Stimulated activated effector memory CD8-positive, alpha-beta T cell treated with anti-CD3 and anti-CD28 coated beads, Interleukin-12 subunit alpha, Interleukin-12 subunit beta, amount 100 ng/mL, for 72 hours (primary cell): ENCODE measurements at regions not wholly inside any gene's neighbourhood (a gene's known extent, or its start where the extent isn't known, plus 50 kb on each side); places are given as distances from the start of the nearest gene placed in this dataset.
"Not testable (repeated sequence)": the region's sequence is repeated elsewhere in the genome, so short reads cannot be mapped to it uniquely, and the experiment has no call there.

ENCODE experiments used
- ATAC-seq: fragments of 150-1000 bp; cut with Tn5 transposase; 2 replicates; pipeline ENCODE4 v1.10.0; 2021
- DNase-seq, 2 donors: peaks; one replicate each; pipeline ENCODE4 v3.0.0; 2021 to 2022; ENCODE audit warnings: low spot score in 2 of 2
- H3K27ac Mint-ChIP-seq: one replicate; pipeline ENCODE4 v1.8.0; 2022; ENCODE audit warnings: mild to moderate bottlenecking, mixed read lengths
- H3K36me3 Mint-ChIP-seq: one replicate; pipeline ENCODE4 v1.8.0; 2022; ENCODE audit warnings: mild to moderate bottlenecking, mixed read lengths
- H3K4me1 Mint-ChIP-seq: one replicate; pipeline ENCODE4 v1.8.0; 2022; ENCODE audit warnings: mixed read lengths
- H3K4me3 Mint-ChIP-seq: one replicate; pipeline ENCODE4 v1.8.0; 2022; ENCODE audit warnings: mild to moderate bottlenecking, mixed read lengths
- H3K9me3 Mint-ChIP-seq: one replicate; pipeline ENCODE4 v1.8.0; 2022; ENCODE audit warnings: mixed read lengths

DNA sequence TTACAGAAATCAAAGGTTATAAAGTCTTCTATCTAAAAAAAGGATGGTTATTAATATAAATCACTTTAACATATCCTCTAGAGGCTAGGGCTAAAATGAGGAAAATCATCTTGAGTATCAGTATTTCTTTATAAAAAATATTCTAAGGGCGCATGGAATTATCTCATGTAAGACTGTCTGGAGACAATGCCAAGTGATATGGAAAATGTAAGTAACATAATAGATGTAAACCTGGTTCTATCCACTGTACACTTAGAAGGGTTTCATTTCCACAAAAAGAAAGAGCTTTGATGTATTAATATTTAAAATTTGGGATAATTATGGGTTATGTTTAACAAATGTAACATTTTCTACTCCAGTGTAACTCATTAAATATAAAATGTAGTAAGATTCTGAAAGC is 95.9 kb upstream of the DPH5 start:
- DNase-seq (no peak), ATAC-seq (no peak)
- Mint-ChIP-seq H3K9me3 (no peaks in the 10 kb centered on the region), H3K4me3 (no peak overlapping the region), H3K36me3 (no peaks in the 10 kb centered on the region), H3K27ac (no peak overlapping the region), H3K4me1 (peaks cover 34% of the 10 kb centered on the region)

DNA sequence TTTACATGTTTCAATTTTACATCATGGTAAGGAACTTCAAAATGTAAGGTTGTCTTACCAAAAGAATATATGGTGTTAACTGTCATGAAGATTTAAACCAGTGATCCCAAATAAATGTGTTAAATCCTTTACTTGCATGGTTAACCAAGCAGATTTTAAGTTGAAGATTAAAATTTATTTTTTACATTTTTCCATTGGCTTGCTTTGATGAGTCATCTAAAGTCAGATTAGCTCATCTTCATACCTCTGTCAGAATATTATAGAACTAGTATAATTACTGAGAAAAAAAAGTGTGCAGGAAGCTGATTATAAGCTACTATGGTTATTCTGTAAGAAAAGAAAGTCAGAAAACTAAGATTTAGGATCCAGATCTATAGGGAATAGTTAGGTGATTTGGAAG is 95.3 kb upstream of the DPH5 start:
- Mint-ChIP-seq H3K36me3 (no peaks in the 10 kb centered on the region), H3K4me1 (peaks cover 34% of the 10 kb centered on the region), H3K4me3 (no peak overlapping the region), H3K9me3 (no peaks in the 10 kb centered on the region), H3K27ac (no peak overlapping the region)
- ATAC-seq (no peak), DNase-seq (no peak)

DNA sequence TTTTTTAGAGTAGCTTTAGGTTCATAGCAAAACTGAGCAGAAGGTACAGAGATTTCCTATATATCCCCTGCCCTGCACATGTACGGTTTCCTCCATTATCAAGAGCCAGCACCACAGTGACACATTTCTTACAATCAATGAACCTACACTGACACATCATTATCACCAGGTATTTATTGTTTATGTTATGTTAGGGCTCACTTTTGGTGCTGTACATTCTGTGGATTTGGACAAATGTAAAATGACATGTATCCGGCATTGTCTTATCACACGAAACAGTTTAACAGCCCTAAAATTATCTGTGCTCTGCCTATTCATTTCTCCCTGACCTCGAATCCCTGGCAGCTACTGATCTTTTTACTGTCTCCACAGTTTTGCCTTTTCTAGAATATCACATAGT is 93.7 kb upstream of the DPH5 start:
- no peaks in the 10 kb centered on the region for H3K9me3 Mint-ChIP-seq
- H3K36me3 Mint-ChIP-seq, result no peaks in the 10 kb centered on the region
- H3K4me1 Mint-ChIP-seq, result peaks cover 28% of the 10 kb centered on the region
- DNase-seq, result no peak
- H3K27ac Mint-ChIP-seq, result no peak overlapping the region
- no peak for ATAC-seq
- no peak overlapping the region for H3K4me3 Mint-ChIP-seq

DNA sequence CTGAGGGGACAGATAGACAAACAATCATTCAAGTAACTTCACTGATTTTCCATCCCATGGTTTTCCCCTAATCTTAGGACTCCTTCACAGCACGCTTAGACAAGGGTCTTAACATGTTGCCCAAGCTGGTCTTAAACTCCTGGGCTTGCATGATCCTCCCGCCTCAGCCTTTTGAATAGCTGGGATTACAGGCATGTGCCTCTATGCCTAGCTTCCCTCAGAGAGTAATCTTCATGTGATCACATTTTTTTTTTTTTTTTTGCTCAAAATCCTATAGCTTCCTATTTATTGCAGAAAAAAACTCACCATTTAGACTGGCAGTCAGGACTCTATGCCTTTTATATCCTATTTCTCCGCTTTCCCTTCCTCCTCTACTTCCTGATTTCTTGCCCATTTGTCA is 90.4 kb upstream of the DPH5 start:
- Mint-ChIP-seq H3K27ac (no peak overlapping the region), H3K36me3 (no peaks in the 10 kb centered on the region), H3K4me3 (no peak overlapping the region), H3K4me1 (peaks cover 23% of the 10 kb centered on the region), H3K9me3 (peaks cover 5% of the 10 kb centered on the region)
- ATAC-seq (no peak), DNase-seq (no peak)

DNA sequence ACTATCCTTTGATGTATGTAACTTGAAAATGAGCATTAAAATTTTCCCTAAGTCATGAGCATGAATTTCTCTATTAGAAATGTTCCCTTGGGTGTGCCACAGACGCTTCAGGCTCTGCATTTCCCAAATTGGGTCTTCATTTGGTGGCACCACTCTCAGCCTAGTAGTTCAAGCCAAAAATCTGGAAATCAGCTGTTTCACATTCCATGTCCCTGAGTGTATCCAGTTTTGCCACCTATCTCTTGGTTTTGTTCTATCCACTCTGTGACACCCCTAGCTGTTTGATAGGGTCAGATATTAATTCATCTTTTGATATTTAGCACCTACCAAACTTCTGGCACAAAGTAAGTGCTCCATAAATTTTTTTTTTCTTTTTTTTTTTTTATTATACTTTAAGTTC is 89.5 kb upstream of the DPH5 start:
- Mint-ChIP-seq H3K36me3 (no peaks in the 10 kb centered on the region), H3K4me3 (no peak overlapping the region), H3K9me3 (peaks cover 5% of the 10 kb centered on the region), H3K27ac (no peak overlapping the region), H3K4me1 (peaks cover 29% of the 10 kb centered on the region)
- DNase-seq (no peak), ATAC-seq (no peak)

DNA sequence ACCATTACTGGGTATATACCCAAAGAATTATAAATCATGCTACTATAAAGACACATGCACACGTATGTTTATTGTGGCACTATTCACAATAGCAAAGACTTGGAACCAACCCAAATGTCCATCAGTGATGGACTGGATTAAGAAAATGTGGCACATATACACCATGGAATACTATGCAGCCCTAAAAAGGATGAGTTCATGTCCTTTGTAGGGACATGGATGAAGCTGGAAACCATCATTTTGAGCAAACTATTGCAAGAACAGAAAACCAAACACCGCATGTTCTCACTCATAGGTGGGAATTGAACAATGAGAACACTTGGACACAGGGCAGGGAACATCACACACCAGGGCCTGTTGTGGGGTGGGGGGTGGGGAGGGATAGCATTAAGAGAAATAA is 88.5 kb upstream of the DPH5 start:
- DNase-seq, ATAC-seq, H3K36me3 Mint-ChIP-seq, H3K4me3 Mint-ChIP-seq, H3K27ac Mint-ChIP-seq, H3K9me3 Mint-ChIP-seq: not testable (repeated sequence)
- H3K4me1 Mint-ChIP-seq, result peaks cover 33% of the 10 kb centered on the region

DNA sequence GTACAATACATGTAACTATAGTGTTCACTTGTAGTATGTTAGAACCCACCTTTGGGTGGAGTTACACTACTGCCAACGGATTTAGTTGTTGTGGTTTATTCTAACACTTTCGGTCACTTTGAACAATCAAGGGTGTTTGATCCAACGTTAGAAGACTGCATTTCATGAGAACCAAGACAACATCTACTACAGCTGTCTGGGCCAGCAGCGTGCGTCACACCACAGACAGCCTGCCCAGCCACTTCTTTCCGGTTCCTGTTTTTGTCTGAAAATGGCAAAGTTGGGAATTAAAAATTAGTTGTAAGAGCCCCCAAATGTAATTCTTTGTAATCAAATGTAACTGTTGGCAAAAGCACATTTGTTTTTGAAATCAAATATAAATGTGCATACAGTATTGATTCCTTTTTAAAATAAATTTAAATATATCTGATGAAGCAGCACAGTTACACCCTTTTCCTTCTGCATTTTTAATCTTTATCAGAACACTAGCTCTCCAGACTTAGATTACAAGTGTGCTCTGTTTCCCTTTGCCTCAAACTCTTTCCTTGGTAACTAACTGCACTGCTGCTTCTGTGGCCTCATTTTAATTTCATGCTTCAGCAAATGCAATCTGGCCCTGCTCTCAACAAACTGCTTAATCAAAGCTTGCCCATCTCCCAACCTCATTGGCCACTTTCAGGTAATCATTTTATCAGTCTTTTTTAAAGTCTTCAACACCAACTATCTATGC is 86.6 kb upstream of the DPH5 start:
- peak; percentile 90 for ATAC-seq
- no peaks in the 10 kb centered on the region for H3K36me3 Mint-ChIP-seq
- H3K4me1 Mint-ChIP-seq, result peaks cover 33% of the 10 kb centered on the region
- H3K27ac Mint-ChIP-seq, result peak overlapping the region; percentile 80
- no peak for DNase-seq
- H3K4me3 Mint-ChIP-seq, result peak overlapping the region; percentile 23
- H3K9me3 Mint-ChIP-seq, result peaks cover 5% of the 10 kb centered on the region

DNA sequence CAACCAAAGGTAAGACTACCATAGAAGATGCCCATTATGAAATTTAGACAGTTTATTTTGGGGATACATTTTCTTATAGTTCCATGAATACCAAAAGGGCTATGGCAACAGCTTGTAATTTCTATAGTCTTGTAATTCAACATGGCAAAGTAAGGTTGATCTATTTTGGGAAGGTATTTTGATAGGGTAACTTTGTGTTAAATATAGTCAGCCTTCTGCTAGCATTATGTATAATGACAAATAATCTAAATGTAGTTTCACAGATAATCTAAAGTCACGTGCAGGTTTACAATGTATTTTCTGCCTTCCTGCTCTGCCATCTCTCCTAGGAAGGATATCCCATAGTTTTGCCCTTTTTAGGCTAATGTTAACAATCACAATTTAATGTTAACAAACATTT is 85.9 kb upstream of the DPH5 start:
- peaks cover 5% of the 10 kb centered on the region for H3K9me3 Mint-ChIP-seq
- no peak for DNase-seq
- no peak for ATAC-seq
- H3K4me1 Mint-ChIP-seq, result peaks cover 33% of the 10 kb centered on the region
- no peaks in the 10 kb centered on the region for H3K36me3 Mint-ChIP-seq
- H3K4me3 Mint-ChIP-seq, result no peak overlapping the region
- peak overlapping the region; percentile 80 for H3K27ac Mint-ChIP-seq

DNA sequence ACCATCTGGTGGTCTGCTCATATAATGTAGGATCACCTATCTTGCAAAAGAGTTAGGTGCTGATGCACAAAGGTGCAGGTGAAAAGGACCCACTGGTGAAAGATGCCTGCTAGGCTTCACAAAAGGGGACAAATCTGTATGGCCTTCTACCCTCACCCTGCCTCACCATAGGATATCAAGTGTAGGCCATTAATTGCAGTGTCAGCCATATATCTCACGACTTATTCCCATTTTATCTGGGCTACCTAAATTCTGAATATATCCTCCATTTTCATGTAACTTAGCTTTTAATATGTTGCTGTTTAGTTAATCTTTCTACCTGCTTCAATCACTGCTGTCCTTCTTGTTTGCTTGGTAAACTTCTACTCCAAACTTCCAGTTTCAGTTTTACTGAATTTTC is 84.2 kb upstream of the DPH5 start:
- Mint-ChIP-seq H3K36me3 (no peaks in the 10 kb centered on the region), H3K4me3 (no peak overlapping the region), H3K9me3 (peaks cover 5% of the 10 kb centered on the region), H3K4me1 (peaks cover 33% of the 10 kb centered on the region), H3K27ac (no peak overlapping the region)
- ATAC-seq, result no peak
- DNase-seq, result no peak

DNA sequence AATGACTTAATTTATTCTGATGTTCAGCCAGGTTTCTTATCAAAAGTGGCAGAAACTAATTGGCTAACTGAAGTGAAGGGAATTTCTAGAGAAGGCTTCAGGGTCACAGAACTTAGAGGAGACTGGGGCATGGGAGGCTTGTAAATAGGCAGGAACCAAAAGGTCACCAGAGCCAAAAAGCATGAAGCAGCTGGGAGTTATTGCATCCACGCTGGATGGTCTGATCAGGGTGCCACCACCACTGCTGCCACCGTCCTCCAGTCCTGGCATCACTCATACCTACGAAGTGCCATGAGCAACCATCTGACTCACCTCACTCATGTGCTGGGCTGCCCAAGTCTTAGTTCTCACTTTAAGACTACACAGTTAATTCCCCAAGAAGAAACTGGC is 82.5 kb upstream of the DPH5 start:
- Mint-ChIP-seq H3K27ac (no peak overlapping the region), H3K4me3 (no peak overlapping the region), H3K4me1 (peaks cover 33% of the 10 kb centered on the region), H3K36me3 (no peaks in the 10 kb centered on the region), H3K9me3 (peaks cover 5% of the 10 kb centered on the region)
- peak; percentile 75 for ATAC-seq
- no peak for DNase-seq

DNA sequence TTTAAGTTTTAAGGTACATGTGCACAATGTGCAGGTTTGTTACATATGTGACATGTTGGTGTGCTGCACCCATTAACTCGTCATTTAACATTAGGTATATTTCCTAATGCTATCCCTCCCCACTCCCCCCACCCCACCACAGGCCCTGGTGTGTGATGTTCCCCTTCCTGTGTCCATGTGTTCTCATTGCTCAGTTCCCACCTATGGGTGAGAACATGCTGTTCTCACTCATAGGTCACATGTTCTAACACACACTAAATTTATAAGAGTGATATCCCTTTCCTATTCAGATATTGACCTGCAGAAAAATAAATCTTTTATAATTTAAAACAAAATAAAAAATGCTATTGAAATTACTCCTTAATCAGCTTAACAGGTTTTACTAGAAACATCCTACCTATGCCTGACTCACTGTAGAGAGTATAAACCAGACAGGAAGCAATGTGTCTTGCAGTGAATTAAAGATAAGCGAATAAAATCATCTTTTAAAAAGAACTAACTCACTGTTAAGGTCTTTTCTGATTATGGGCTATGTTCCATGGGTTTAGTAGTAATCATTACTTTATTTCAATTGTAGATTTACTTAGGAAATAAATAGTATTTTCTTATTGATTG is 82.0 kb upstream of the DPH5 start:
- H3K4me3 Mint-ChIP-seq, result no peak overlapping the region
- ATAC-seq (no peak), DNase-seq (no peak)
- H3K27ac Mint-ChIP-seq, result no peak overlapping the region
- peaks cover 3% of the 10 kb centered on the region for H3K9me3 Mint-ChIP-seq
- H3K4me1 Mint-ChIP-seq, result peaks cover 28% of the 10 kb centered on the region
- H3K36me3 Mint-ChIP-seq, result no peaks in the 10 kb centered on the region

DNA sequence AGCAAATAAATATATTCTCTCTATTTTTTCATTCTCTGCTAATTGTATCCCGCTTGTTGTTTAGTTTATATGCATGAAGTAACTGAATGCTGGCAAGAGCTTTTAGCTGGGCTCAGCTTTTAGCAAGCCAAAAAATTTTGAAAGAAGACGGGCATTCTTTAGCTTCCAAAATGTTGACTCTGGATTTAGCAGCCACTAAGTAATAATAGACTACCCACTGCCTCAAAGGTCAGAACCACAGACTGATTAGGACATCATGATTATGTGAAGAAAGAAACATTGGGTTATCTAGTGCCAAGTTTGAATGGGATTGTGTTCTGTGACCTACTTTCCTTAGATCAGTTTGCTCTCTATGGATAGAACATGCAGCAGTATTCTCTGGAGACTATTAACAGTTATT is 80.3 kb upstream of the DPH5 start:
- no peaks in the 10 kb centered on the region for H3K36me3 Mint-ChIP-seq
- DNase-seq, result no peak
- H3K4me1 Mint-ChIP-seq, result peaks cover 12% of the 10 kb centered on the region
- ATAC-seq, result no peak
- no peak overlapping the region for H3K4me3 Mint-ChIP-seq
- H3K9me3 Mint-ChIP-seq, result no peaks in the 10 kb centered on the region
- no peak overlapping the region for H3K27ac Mint-ChIP-seq

DNA sequence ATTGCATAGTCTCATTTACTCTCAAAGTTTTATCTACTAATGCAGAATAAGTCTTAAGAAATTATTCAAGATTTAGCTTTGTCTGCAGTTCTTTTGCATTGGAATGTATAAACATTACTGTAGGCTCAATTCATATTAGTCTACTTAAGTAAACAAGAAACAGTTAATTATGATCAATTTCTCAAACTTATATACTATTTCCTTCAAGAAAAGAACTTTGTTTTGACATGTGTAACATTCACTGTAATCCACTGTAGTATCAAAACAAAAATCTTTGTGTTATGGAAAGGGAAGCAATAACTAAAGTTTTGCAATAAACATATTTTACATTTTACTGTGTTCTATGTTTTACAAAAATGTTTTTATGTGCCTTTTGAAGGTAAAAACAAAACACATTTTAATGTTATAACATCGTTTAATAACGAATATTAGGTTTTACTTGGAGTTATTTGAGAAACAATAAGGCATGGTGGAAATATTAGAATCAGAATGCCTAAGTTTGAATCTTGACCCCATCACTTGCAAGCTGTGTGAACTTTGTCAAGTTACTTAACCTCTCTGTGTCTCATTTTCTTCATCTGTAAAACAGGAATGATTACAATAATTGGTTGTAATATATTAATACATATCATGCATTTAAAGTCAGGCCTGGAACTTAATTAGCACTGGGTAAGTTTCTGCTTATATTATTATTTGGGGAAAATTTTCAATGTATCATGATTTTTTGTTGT is 77.0 kb upstream of the DPH5 start:
- Mint-ChIP-seq H3K36me3 (no peaks in the 10 kb centered on the region), H3K4me3 (no peak overlapping the region), H3K4me1 (no peaks in the 10 kb centered on the region), H3K27ac (no peak overlapping the region), H3K9me3 (no peaks in the 10 kb centered on the region)
- ATAC-seq, result no peak
- no peak for DNase-seq

DNA sequence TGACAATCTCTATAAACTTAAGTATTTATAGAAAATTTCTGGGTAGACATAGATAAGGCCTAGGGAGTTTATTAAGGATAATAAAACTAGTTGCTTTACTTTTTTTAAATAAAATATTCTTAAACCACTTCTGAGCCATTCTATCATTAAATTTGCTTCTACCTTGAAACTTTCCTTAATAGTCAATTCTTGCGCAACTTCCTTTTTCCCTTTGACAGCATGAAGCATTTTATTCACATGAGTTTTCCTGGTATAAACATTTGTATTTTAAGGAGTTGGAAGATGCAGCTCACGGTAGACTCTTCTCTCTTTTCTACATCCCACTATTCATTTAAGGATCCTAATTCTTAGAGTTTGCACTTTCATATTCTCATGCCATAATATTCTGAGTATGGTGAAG is 75.8 kb upstream of the DPH5 start:
- Mint-ChIP-seq H3K27ac (no peak overlapping the region), H3K36me3 (no peaks in the 10 kb centered on the region), H3K4me3 (no peak overlapping the region), H3K4me1 (no peaks in the 10 kb centered on the region), H3K9me3 (no peaks in the 10 kb centered on the region)
- no peak for DNase-seq
- no peak for ATAC-seq

DNA sequence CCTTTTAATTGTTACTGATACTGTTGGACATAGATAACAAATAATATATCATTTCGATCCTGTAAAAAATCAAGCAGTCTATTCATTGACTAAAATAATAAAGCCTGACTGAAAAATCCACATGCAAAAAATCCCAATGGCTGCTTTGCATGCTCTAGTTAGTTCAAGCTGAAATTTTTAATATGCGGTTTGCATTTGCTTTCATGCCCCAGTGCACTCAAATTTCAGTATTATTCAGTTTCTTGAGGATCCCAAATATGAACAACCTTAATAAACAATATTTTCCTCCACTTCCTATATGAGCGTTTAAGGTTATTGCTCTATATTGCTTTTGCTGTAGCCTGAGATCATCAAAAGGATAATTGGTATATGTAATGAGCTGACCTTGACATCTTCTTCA is 75.1 kb upstream of the DPH5 start:
- H3K4me1 Mint-ChIP-seq, result no peaks in the 10 kb centered on the region
- no peak for DNase-seq
- H3K9me3 Mint-ChIP-seq, result no peaks in the 10 kb centered on the region
- H3K36me3 Mint-ChIP-seq, result no peaks in the 10 kb centered on the region
- H3K4me3 Mint-ChIP-seq, result no peak overlapping the region
- ATAC-seq, result no peak
- H3K27ac Mint-ChIP-seq, result no peak overlapping the region

DNA sequence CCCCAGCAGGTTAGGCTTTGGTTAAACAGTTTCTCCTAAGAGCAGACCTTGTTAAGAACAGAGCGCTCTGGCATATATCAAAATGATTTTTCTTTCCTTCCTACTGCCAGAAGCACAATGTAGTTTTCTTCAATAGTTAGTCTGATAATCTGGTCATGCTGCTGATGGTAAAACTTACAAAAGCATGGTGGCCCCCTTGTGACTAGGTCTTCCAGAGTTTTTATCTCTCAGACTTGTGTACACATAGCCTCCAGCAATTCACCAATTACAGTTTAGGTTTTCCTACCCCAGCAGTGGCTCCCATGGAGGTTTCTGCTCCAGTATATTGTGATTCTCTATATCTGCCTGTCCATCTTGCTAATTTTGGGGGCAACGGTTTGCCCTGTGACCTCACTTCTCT is 73.3 kb upstream of the DPH5 start:
- H3K9me3 Mint-ChIP-seq, result no peaks in the 10 kb centered on the region
- no peaks in the 10 kb centered on the region for H3K36me3 Mint-ChIP-seq
- H3K27ac Mint-ChIP-seq, result no peak overlapping the region
- ATAC-seq, result no peak
- H3K4me1 Mint-ChIP-seq, result no peaks in the 10 kb centered on the region
- no peak overlapping the region for H3K4me3 Mint-ChIP-seq
- no peak for DNase-seq
